Right kidney (tissue), 1 donor: ENCODE measurements at regions not wholly inside any gene's neighbourhood (a gene's known extent, or its start where the extent isn't known, plus 50 kb on each side); places are given as distances from the start of the nearest gene placed in this dataset.
"Not testable (repeated sequence)": the region's sequence is repeated elsewhere in the genome, so short reads cannot be mapped to it uniquely, and the experiment has no call there.

Source experiments
- DNase-seq: peaks from one replicate; pipeline ENCODE4 v3.0.0-alpha.2; 2016

- DNase-seq: no peak
These were observed 93.2 kb upstream of the TNFSF4 start for GRCh38 chr1:173300061-173301044.

GRCh38 chr1:173301507-173301906 is 94.4 kb upstream of the TNFSF4 start:
- no peak for DNase-seq

- DNase-seq: no peak
These were observed 95.2 kb upstream of the TNFSF4 start for GRCh38 chr1:173302366-173302765.

- no peak for DNase-seq
These were observed 96.0 kb upstream of the TNFSF4 start for GRCh38 chr1:173302890-173303829.

- no peak for DNase-seq
These were observed 96.9 kb upstream of the TNFSF4 start for GRCh38 chr1:173303984-173304383.

- no peak for DNase-seq
These were observed 97.5 kb upstream of the TNFSF4 start for GRCh38 chr1:173304529-173305227.

- no peak for DNase-seq
These were observed 100.7 kb upstream of the TNFSF4 start for GRCh38 chr1:173307845-173308244.

GRCh38 chr1:173314656-173315055 is 107.5 kb upstream of the TNFSF4 start:
- no peak for DNase-seq

GRCh38 chr1:173315296-173315695 is 108.2 kb upstream of the TNFSF4 start:
- no peak for DNase-seq

- DNase-seq: no peak
These were observed 111.7 kb upstream of the TNFSF4 start for GRCh38 chr1:173318788-173319187.

GRCh38 chr1:173324352-173324751 is 117.2 kb upstream of the TNFSF4 start:
- DNase-seq: not testable (repeated sequence)

- DNase-seq: not testable (repeated sequence)
These were observed 120.9 kb upstream of the TNFSF4 start for GRCh38 chr1:173327987-173328386.

GRCh38 chr1:173328961-173329360 is 121.8 kb upstream of the TNFSF4 start:
- no peak for DNase-seq

GRCh38 chr1:173329726-173330125 is 122.6 kb upstream of the TNFSF4 start:
- no peak for DNase-seq

GRCh38 chr1:173330149-173330951 is 123.2 kb upstream of the TNFSF4 start:
- DNase-seq: no peak

- DNase-seq: not testable (repeated sequence)
These were observed 123.9 kb upstream of the TNFSF4 start for GRCh38 chr1:173330952-173331548.

GRCh38 chr1:173332026-173332425 is 124.9 kb upstream of the TNFSF4 start:
- no peak for DNase-seq

- DNase-seq: no peak
These were observed 126.5 kb upstream of the TNFSF4 start for GRCh38 chr1:173333581-173333980.

GRCh38 chr1:173337126-173337525 is 130.0 kb upstream of the TNFSF4 start:
- no peak for DNase-seq

- no peak for DNase-seq
These were observed 134.2 kb upstream of the TNFSF4 start for GRCh38 chr1:173341307-173341706.

- no peak for DNase-seq
These were observed 134.8 kb upstream of the TNFSF4 start for GRCh38 chr1:173341971-173342370.
